ENCODE measurements at regions not wholly inside any gene's neighbourhood (a gene's known extent, or its start where the extent isn't known, plus 50 kb on each side); places are given as distances from the start of the nearest gene placed in this dataset.

GRCh38 chr6:105981888-105982358 is 104.2 kb upstream of the PRDM1 start:
- Histone ChIP-seq H3F3A (ENCODE audit: insufficient read depth, low read depth) (no peaks in the 10 kb centered on the region), H3K36me3 (ENCODE audit: low read depth) (no peaks in the 10 kb centered on the region), H3K4me2 (no peak overlapping the region), H3K9me3 (ENCODE audit: insufficient read depth, low read depth) (no peaks in the 10 kb centered on the region; the same call in 1 of the 2 replicates), H3K27ac (no peak overlapping the region), H3K9me2 (ENCODE audit: insufficient read depth) (no peaks in the 10 kb centered on the region), H2AFZ (no peak overlapping the region), H3K4me3 (no peak overlapping the region), H3K27me3 (ENCODE audit: insufficient read depth, low read depth) (no peaks in the 10 kb centered on the region), H3K79me2 (ENCODE audit: low read depth) (no peaks in the 10 kb centered on the region), H4K20me1 (ENCODE audit: insufficient read depth) (no peaks in the 10 kb centered on the region), H3K4me1 (replicated peaks; ENCODE audit: insufficient read depth) (no peaks in the 10 kb centered on the region)
- POLR2A ChIA-PET (ENCODE audit: unreplicated experiment) = no interaction called here
- CTCF ChIA-PET = no interaction called here
- TF ChIP-seq EZH2 (IDR thresholded peaks at IDR 0.05; ENCODE audit: low read depth) (no peak), CTCF (conservative IDR thresholded peaks at IDR 0.05) (no peak)
- no TSS peak for BruUV-seq (replicated peaks)
- intact Hi-C loops (cut with micrococcal nuclease; ENCODE audit: unreplicated experiment) = no loop called here
- DNase-seq = no peak

- TF ChIP-seq CTCF (conservative IDR thresholded peaks at IDR 0.05) (no peak), EZH2 (IDR thresholded peaks at IDR 0.05; ENCODE audit: low read depth) (no peak)
Observed at GRCh38 chr6:105981002-105981887, 104.9 kb upstream of the PRDM1 start.

GRCh38 chr6:105978974-105979373 is 107.2 kb upstream of the PRDM1 start:
- Histone ChIP-seq H4K20me1 (ENCODE audit: insufficient read depth) (no peaks in the 10 kb centered on the region), H3K9me3 (ENCODE audit: insufficient read depth, low read depth) (no peaks in the 10 kb centered on the region; the same call in 1 of the 2 replicates), H3K27ac (no peak overlapping the region), H2AFZ (no peak overlapping the region), H3F3A (ENCODE audit: insufficient read depth, low read depth) (no peaks in the 10 kb centered on the region), H3K36me3 (ENCODE audit: low read depth) (no peaks in the 10 kb centered on the region), H3K4me3 (no peak overlapping the region), H3K4me1 (replicated peaks; ENCODE audit: insufficient read depth) (no peaks in the 10 kb centered on the region), H3K79me2 (ENCODE audit: low read depth) (no peaks in the 10 kb centered on the region), H3K4me2 (no peak overlapping the region), H3K9me2 (ENCODE audit: insufficient read depth) (no peaks in the 10 kb centered on the region), H3K27me3 (ENCODE audit: insufficient read depth, low read depth) (no peaks in the 10 kb centered on the region)
- TF ChIP-seq EZH2 (IDR thresholded peaks at IDR 0.05; ENCODE audit: low read depth) (no peak), CTCF (conservative IDR thresholded peaks at IDR 0.05) (no peak)
- ChIA-PET POLR2A (ENCODE audit: unreplicated experiment) (no interaction called here), CTCF (no interaction called here)
- intact Hi-C loops (cut with micrococcal nuclease; ENCODE audit: unreplicated experiment) = no loop called here
- DNase-seq = no peak
- BruUV-seq (replicated peaks) = no TSS peak

More at GRCh38 chr6:105981002-105981887, 104.9 kb upstream of the PRDM1 start:
- H3K79me2 ChIP-seq (ENCODE audit: low read depth) = no peaks in the 10 kb centered on the region
- no peaks in the 10 kb centered on the region for H3K36me3 ChIP-seq (ENCODE audit: low read depth)
- H3K4me1 ChIP-seq (replicated peaks; ENCODE audit: insufficient read depth) = no peaks in the 10 kb centered on the region
- H3K9me2 ChIP-seq (ENCODE audit: insufficient read depth) = no peaks in the 10 kb centered on the region
- H3F3A ChIP-seq (ENCODE audit: insufficient read depth, low read depth) = no peaks in the 10 kb centered on the region
- no TSS peak for BruUV-seq (replicated peaks)
- H2AFZ ChIP-seq = no peak overlapping the region
- intact Hi-C loops (cut with micrococcal nuclease; ENCODE audit: unreplicated experiment) = no loop called here
- no peaks in the 10 kb centered on the region; the same call in 1 of the 2 replicates for H3K9me3 ChIP-seq (ENCODE audit: insufficient read depth, low read depth)
- no peak overlapping the region for H3K27ac ChIP-seq
- no peaks in the 10 kb centered on the region for H4K20me1 ChIP-seq (ENCODE audit: insufficient read depth)
- no peak overlapping the region for H3K4me2 ChIP-seq
- no peak for DNase-seq
- no peak overlapping the region for H3K4me3 ChIP-seq
- no peaks in the 10 kb centered on the region for H3K27me3 ChIP-seq (ENCODE audit: insufficient read depth, low read depth)
- ChIA-PET POLR2A (ENCODE audit: unreplicated experiment) (no interaction called here), CTCF (interaction anchor here (0.7 kb wide), 1 partner anchor 243 kb away, joined by 3 read pairs; no protein-coding TSS in a partner anchor)

All from PC-9 (cell line).